ENCODE measurements at regions not wholly inside any gene's neighbourhood (a gene's known extent, or its start where the extent isn't known, plus 50 kb on each side); places are given as distances from the start of the nearest gene placed in this dataset.

DNA sequence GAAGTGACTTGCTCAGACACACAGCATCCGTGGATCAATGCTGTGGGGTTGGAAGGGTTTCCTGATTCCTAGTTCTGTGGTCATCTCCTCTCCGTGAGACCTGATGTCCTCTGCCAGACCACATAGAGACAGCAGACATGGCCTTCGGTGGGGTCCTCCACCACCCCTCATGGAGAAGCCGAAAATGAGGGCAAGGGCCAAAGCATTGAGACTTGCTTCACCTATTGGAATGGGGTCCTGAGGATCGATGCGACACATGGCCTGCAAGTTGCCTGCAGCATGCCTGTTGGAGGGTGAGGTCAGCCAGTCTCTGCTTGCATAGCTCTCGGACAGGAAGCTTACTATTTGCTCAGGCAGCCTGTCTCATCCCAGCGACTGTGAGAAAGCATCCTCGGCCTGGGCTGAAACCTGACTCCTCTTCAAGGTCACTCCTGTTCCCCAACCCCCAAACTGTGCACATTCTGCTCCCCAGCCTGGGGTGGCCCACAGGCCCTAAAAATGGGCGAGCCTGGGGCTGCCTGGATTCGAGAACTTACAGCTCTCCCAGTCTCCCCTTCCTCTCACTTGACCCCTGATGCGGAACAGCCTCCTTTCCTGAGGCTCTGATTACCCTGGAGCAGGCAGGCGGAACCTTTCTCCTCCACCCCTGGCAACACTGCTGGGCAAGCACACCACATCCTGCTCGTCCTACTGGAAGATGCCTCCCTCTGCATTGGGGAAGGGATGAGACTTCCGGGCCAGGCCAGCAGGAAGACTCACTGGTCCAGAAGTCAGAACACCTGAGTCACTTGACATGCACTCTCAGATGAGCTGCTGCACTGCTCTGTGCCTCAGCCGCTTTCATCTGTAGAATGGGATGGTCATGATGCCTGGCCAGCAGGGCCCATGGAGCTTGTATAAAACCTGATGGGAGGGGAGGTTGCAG, 186.9 kb downstream of the RGS3 start:
- DNase-seq (ENCODE audit: low read depth): no peak

DNA sequence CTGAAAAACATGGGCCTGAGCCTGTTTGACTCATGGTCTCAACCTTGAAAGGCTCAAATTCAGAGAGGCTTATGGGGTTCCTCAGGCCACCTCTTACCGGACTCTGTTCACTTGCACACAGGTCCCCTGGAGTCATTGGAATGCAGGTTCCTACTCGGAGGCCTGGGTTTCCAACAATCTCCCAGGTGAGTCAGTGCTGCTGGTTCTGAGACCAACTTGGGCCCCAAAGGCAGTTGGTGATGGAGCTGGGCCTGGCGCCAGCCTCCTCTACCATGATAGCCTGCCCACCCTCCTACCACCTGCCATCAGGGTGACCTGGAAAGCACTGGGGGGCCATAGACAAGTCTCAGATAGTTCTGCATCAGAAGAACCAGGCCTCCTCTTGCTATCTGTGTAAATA, 188.4 kb downstream of the RGS3 start:
- H3K36me3 ChIP-seq (ENCODE audit: control insufficient read depth, insufficient read depth, low read length): no peaks in the 10 kb centered on the region
- TF ChIP-seq, protein P1, sequence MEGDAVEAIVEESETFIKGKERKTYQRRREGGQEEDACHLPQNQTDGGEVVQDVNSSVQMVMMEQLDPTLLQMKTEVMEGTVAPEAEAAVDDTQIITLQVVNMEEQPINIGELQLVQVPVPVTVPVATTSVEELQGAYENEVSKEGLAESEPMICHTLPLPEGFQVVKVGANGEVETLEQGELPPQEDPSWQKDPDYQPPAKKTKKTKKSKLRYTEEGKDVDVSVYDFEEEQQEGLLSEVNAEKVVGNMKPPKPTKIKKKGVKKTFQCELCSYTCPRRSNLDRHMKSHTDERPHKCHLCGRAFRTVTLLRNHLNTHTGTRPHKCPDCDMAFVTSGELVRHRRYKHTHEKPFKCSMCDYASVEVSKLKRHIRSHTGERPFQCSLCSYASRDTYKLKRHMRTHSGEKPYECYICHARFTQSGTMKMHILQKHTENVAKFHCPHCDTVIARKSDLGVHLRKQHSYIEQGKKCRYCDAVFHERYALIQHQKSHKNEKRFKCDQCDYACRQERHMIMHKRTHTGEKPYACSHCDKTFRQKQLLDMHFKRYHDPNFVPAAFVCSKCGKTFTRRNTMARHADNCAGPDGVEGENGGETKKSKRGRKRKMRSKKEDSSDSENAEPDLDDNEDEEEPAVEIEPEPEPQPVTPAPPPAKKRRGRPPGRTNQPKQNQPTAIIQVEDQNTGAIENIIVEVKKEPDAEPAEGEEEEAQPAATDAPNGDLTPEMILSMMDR (IDR thresholded peaks at IDR 0.05; ENCODE audit: insufficient read depth, low read length, poor library complexity, severe bottlenecking): no peak

More for the DNA sequence above, 186.9 kb downstream of the RGS3 start:
- Histone ChIP-seq H3K36me3 (ENCODE audit: control insufficient read depth, insufficient read depth, low read length) (no peaks in the 10 kb centered on the region), H3K4me3 (ENCODE audit: low read depth, low read length) (no peak overlapping the region), H3K27me3 (ENCODE audit: control insufficient read depth, insufficient read depth, low read length) (no peaks in the 10 kb centered on the region)
- TF ChIP-seq, protein P1 (IDR thresholded peaks at IDR 0.05; ENCODE audit: insufficient read depth, low read length, poor library complexity, severe bottlenecking): no peak

DNA sequence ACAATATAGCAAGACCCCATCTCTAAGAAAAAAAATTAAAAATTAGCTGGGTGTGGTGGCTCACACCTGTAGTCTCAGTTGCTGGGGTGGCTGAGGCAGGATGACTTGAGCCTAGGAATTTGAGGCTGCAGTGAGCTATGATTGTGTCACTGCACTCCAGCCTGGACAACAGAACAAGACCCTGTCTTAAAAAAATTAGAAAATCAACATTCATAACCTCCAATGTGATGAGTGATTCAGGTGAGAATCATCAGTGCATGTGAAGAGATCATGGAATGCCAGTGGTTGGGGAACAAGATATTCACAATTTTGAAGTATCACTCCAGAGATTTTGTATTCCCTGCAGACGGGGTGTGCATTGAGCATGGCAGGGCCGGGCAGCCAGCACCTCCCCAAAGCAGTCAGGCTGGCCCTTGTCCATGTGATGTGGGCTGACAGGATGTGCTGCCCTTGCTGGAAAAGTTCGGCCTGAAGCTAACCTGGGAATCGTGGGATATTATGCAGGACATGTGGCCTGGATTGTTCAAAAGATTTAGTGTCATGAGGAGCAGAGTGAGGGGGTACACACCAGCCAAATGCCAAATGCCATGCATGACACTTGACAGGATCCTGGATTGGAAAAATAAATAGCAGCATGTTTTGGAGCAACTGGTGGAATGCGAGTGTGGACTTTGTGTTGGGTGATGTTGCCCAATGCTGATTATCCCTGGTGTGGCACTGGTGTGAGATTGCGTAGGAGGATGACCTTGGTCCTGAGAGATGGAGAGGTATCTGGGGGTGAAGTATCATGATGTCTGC, 189.0 kb downstream of the RGS3 start:
- no peak overlapping the region for H3K4me3 ChIP-seq (ENCODE audit: low read depth, low read length)
- TF ChIP-seq, protein P1 (IDR thresholded peaks at IDR 0.05; ENCODE audit: insufficient read depth, low read length, poor library complexity, severe bottlenecking): no peak
- no peaks in the 10 kb centered on the region for H3K36me3 ChIP-seq (ENCODE audit: control insufficient read depth, insufficient read depth, low read length)
- no peaks in the 10 kb centered on the region for H3K27me3 ChIP-seq (ENCODE audit: control insufficient read depth, insufficient read depth, low read length)
- DNase-seq (ENCODE audit: low read depth): no peak

More for the DNA sequence above, 188.4 kb downstream of the RGS3 start:
- Histone ChIP-seq H3K27me3 (ENCODE audit: control insufficient read depth, insufficient read depth, low read length) (no peaks in the 10 kb centered on the region), H3K4me3 (ENCODE audit: low read depth, low read length) (no peak overlapping the region)
- DNase-seq (ENCODE audit: low read depth): no peak

DNA sequence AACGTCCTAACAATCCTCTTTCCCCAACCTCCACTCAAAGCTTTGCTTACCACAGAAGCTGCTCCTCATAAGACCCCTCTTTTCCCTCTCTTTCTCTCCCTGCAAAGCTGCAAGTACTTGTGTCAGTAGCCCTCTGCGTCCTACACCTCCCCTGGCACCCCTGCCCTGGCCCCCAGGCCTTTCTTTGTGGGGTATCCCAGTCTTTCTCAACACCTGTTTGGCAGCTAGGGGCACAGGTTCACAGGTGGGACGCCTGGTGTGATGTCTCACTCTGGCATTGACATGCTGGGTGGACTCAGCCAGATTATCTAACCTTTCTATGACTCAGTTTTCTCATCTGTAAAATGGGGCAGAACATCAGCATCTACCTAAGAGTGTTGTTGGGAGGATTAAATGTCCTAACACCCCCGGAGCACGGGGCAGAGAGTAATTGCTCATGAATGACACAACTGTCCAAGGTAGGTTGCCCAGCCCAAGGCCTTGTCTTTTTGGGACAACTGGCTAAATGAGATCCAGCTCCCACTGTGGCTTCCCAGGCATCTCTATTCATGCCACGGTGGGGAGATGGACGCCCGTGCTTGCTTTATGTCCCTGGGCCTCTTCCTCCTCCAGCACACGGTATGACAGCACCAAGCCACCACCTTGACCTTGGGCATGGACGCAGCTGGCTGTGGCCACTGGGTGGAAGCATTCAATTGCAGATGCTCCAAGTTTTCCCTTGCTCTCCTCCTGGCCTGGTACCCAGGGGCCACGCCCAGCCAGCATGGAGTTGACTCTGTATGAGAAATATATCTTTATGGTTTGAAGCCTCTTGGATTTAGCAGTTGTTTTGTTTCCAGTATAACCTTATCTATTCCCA, 190.4 kb downstream of the RGS3 start:
- TF ChIP-seq, protein P1 (IDR thresholded peaks at IDR 0.05; ENCODE audit: insufficient read depth, low read length, poor library complexity, severe bottlenecking): no peak
- Histone ChIP-seq H3K4me3 (ENCODE audit: low read depth, low read length) (no peak overlapping the region), H3K36me3 (ENCODE audit: control insufficient read depth, insufficient read depth, low read length) (no peaks in the 10 kb centered on the region), H3K27me3 (ENCODE audit: control insufficient read depth, insufficient read depth, low read length) (no peaks in the 10 kb centered on the region)
- no peak for DNase-seq (ENCODE audit: low read depth)

DNA sequence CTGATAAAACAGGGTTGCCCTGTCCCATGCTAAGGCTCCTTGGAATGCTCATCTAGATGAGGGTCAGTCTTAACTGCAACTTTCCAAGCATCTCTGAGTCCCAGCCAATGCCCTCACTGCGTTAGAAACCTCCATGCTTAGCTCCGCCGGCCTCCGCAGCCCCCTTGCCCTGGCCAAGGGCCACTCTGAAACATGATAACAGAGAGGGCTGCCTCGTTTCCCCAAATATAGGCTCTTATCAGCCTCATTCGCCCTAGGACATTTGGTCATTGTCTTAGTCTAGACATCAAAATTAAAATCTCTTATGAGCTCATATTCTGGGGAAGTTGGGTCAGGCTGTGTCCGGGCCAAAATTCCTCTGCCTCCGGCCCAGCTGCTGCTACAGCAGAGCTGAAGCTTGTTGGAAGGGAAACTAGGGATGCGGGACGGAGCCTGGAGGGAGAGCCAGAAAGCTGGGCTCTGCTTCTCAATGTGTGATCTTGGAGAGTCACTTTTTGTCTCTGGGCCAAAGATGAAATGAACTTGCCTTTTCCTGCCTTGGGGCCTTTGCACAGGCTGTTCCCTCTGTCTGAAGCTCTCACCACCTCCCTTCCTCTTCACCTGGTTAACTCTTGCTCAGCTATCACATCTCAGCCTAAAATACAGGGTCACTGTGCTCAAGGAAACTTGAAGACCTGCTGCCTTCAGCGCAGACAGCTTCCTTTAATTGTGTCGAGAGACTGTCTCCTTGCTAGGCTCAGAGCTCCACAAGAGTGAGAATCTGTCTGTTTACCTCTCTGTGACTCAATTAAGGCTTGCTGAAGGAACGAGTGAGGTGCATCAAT, 191.3 kb downstream of the RGS3 start:
- Histone ChIP-seq H3K27me3 (ENCODE audit: control insufficient read depth, insufficient read depth, low read length) (peaks cover 2% of the 10 kb centered on the region), H3K4me3 (ENCODE audit: low read depth, low read length) (no peak overlapping the region), H3K36me3 (ENCODE audit: control insufficient read depth, insufficient read depth, low read length) (no peaks in the 10 kb centered on the region)
- DNase-seq (ENCODE audit: low read depth): no peak
- TF ChIP-seq, protein P1 (IDR thresholded peaks at IDR 0.05; ENCODE audit: insufficient read depth, low read length, poor library complexity, severe bottlenecking): no peak
